ENCODE measurements at regions not wholly inside any gene's neighbourhood (a gene's known extent, or its start where the extent isn't known, plus 50 kb on each side); places are given as distances from the start of the nearest gene placed in this dataset.

- DNase-seq: no peak
- Histone ChIP-seq H2AFZ (0 out of 2 replicates have a peak overlapping the region, but pooled peaks have one; percentile 39), H3K4me2 (no peak overlapping the region), H3K36me3 (ENCODE audit: low read depth) (no peaks in the 10 kb centered on the region), H3K27ac (no peak overlapping the region), H3K79me2 (ENCODE audit: low read depth) (no peaks in the 10 kb centered on the region), H3K9me3 (ENCODE audit: insufficient read depth, low read depth) (no peaks in the 10 kb centered on the region), H3K27me3 (ENCODE audit: insufficient read depth, low read depth) (no peaks in the 10 kb centered on the region), H3K4me3 (no peak overlapping the region), H3K4me1 (replicated peaks; ENCODE audit: insufficient read depth) (no peaks in the 10 kb centered on the region), H3K9me2 (ENCODE audit: insufficient read depth) (no peaks in the 10 kb centered on the region), H3F3A (ENCODE audit: insufficient read depth, low read depth) (no peaks in the 10 kb centered on the region), H4K20me1 (ENCODE audit: insufficient read depth) (no peaks in the 10 kb centered on the region)
- TF ChIP-seq EZH2 (IDR thresholded peaks at IDR 0.05; ENCODE audit: low read depth): no peak
- no peak for TF ChIP-seq CTCF (conservative IDR thresholded peaks at IDR 0.05)
- POLR2A ChIA-PET (ENCODE audit: unreplicated experiment): interaction anchor here (0.7 kb wide), 1 partner anchor 453 kb away, joined by 3 read pairs; no protein-coding TSS in a partner anchor
- CTCF ChIA-PET: no interaction called here
- BruUV-seq (replicated peaks): no TSS peak
- intact Hi-C loops (cut with micrococcal nuclease; ENCODE audit: unreplicated experiment): no loop called here
These were observed 991.2 kb downstream of the TUSC7 start for GRCh38 chr3:117700573-117701360.

- BruUV-seq (replicated peaks): no TSS peak
- intact Hi-C loops (cut with micrococcal nuclease; ENCODE audit: unreplicated experiment): no loop called here
- H3K9me3 ChIP-seq (ENCODE audit: insufficient read depth, low read depth): no peaks in the 10 kb centered on the region
- no peak for DNase-seq
- no peaks in the 10 kb centered on the region for H3K9me2 ChIP-seq (ENCODE audit: insufficient read depth)
- no peaks in the 10 kb centered on the region for H3K4me1 ChIP-seq (replicated peaks; ENCODE audit: insufficient read depth)
- H3K79me2 ChIP-seq (ENCODE audit: low read depth): no peaks in the 10 kb centered on the region
- TF ChIP-seq EZH2 (IDR thresholded peaks at IDR 0.05; ENCODE audit: low read depth): no peak
- TF ChIP-seq CTCF (conservative IDR thresholded peaks at IDR 0.05): no peak
- CTCF ChIA-PET: no interaction called here
- H3K4me2 ChIP-seq: no peak overlapping the region
- no peak overlapping the region for H3K27ac ChIP-seq
- no peaks in the 10 kb centered on the region for H3K36me3 ChIP-seq (ENCODE audit: low read depth)
- H3F3A ChIP-seq (ENCODE audit: insufficient read depth, low read depth): no peaks in the 10 kb centered on the region
- no peaks in the 10 kb centered on the region for H4K20me1 ChIP-seq (ENCODE audit: insufficient read depth)
- POLR2A ChIA-PET (ENCODE audit: unreplicated experiment): no interaction called here
- H3K27me3 ChIP-seq (ENCODE audit: insufficient read depth, low read depth): no peaks in the 10 kb centered on the region
- no peak overlapping the region for H3K4me3 ChIP-seq
- H2AFZ ChIP-seq: no peak overlapping the region
These were observed 995.4 kb downstream of the TUSC7 start for GRCh38 chr3:117705011-117705410.

- H3K9me2 ChIP-seq (ENCODE audit: insufficient read depth): no peaks in the 10 kb centered on the region
- no peaks in the 10 kb centered on the region for H3F3A ChIP-seq (ENCODE audit: insufficient read depth, low read depth)
- ChIA-PET CTCF (no interaction called here), POLR2A (ENCODE audit: unreplicated experiment) (no interaction called here)
- DNase-seq: no peak
- TF ChIP-seq CTCF (conservative IDR thresholded peaks at IDR 0.05): no peak
- no peak for TF ChIP-seq EZH2 (IDR thresholded peaks at IDR 0.05; ENCODE audit: low read depth)
- H3K36me3 ChIP-seq (ENCODE audit: low read depth): no peaks in the 10 kb centered on the region
- no peaks in the 10 kb centered on the region for H4K20me1 ChIP-seq (ENCODE audit: insufficient read depth)
- H3K4me1 ChIP-seq (replicated peaks; ENCODE audit: insufficient read depth): no peaks in the 10 kb centered on the region
- H3K4me2 ChIP-seq: no peak overlapping the region
- no peak overlapping the region for H3K4me3 ChIP-seq
- no TSS peak for BruUV-seq (replicated peaks)
- no peaks in the 10 kb centered on the region for H3K9me3 ChIP-seq (ENCODE audit: insufficient read depth, low read depth)
- no peaks in the 10 kb centered on the region for H3K79me2 ChIP-seq (ENCODE audit: low read depth)
- H3K27me3 ChIP-seq (ENCODE audit: insufficient read depth, low read depth): no peaks in the 10 kb centered on the region
- H3K27ac ChIP-seq: no peak overlapping the region
- no peak overlapping the region for H2AFZ ChIP-seq
- intact Hi-C loops (cut with micrococcal nuclease; ENCODE audit: unreplicated experiment): no loop called here
These were observed 996.5 kb downstream of the TUSC7 start for GRCh38 chr3:117706037-117706436.

All from PC-9 (cell line).